Thyroid gland (tissue), 4 donors: ENCODE measurements at regions not wholly inside any gene's neighbourhood (a gene's known extent, or its start where the extent isn't known, plus 50 kb on each side); places are given as distances from the start of the nearest gene placed in this dataset.

Source experiments
- CTCF ChIP-seq, 6 experiments: fragments of 200-600 bp in 3 of 6; fragments of 450-650 bp in 3 of 6; sonication (generic) in 3 of 6; IDR thresholded peaks; one replicate each; pipeline ENCODE4 v1.5.1; 2016 to 2019; ENCODE audit warnings: antibody characterized with exemption in 6 of 6, mild to moderate bottlenecking in 2 of 6, inconsistent platforms in 1 of 6, moderate library complexity in 1 of 6
- POLR2A ChIP-seq, 2 donors: fragments of 450-650 bp; IDR thresholded peaks; one replicate each; pipeline ENCODE4 v1.6.1; 2017; ENCODE audit warnings: antibody characterized with exemption in 2 of 2, mild to moderate bottlenecking in 2 of 2, moderate library complexity in 1 of 2

GRCh38 chr2:66897691-66898150 lies 462.8 kb downstream of the MEIS1 start:
- TF ChIP-seq CTCF (IDR thresholded peaks at IDR 0.05) (no peak), POLR2A (IDR thresholded peaks at IDR 0.05) (no peak)
